HCT116 (cell line): ENCODE measurements at regions not wholly inside any gene's neighbourhood (a gene's known extent, or its start where the extent isn't known, plus 50 kb on each side); places are given as distances from the start of the nearest gene placed in this dataset.

Experiments used
- ATAC-seq: fragments of 200-7000 bp; cut with Tn5 transposase; 2 replicates; pipeline ENCODE4 v1.9.1; 2020; ENCODE audit warnings: mild to moderate bottlenecking, moderate library complexity
- BruUV-seq: library from RNA; stranded (reverse); fragments of 400-500 nt; replicated peaks from 2 replicates; lab custom pipeline; 2021; lab: Mats Ljungman, UMichigan
- CTCF ChIA-PET: fragments of 300-600 bp; sonication (Branson Sonifier 250); formaldehyde crosslinking; loops from one replicate; lab custom pipeline; 2021; ENCODE audit warnings: antibody characterized with exemption; lab: Charles Lee
- POLR2A ChIA-PET: fragments of 300-600, 350-600 bp; sonication (Branson Sonifier 250); formaldehyde crosslinking; loops from one replicate; lab custom pipeline; 2021; ENCODE audit warnings: antibody characterized with exemption; lab: Charles Lee
- RAD21 ChIA-PET, 2 experiments: fragments of 300-600 bp; sonication (Branson Sonifier 250); formaldehyde crosslinking; loops; one replicate each; lab custom pipeline; 2023; ENCODE audit warnings: low total read pairs in 2 of 2; ENCODE audit not compliant: uncharacterized antibody in 2 of 2, unreplicated experiment in 2 of 2, low non-redundant PET in 1 of 2; lab: Charles Lee
- DNase-seq: peaks from one replicate; pipeline ENCODE4 v3.0.0-alpha.2; 2010; ENCODE audit warnings: low read depth, low spot score
- H2AFZ ChIP-seq: fragments of 200-600 bp; shearing (Covaris generic), sonication (generic); 2 replicates; pipeline ENCODE4 v1.6.1; 2017; ENCODE audit warnings: low read depth, mixed run types, mixed read lengths, antibody characterized with exemption, low read length; ENCODE audit not compliant: poor library complexity, severe bottlenecking
- H3K27ac ChIP-seq: 2 replicates; pipeline ENCODE4 v1.5.1; 2012; ENCODE audit warnings: low read depth, low read length
- H3K27me3 ChIP-seq: fragments of 200-600 bp; sonication (generic); 2 replicates; pipeline ENCODE4 v1.6.1; 2016; ENCODE audit warnings: mixed run types, low read length, mixed read lengths; ENCODE audit not compliant: insufficient read depth
- H3K36me3 ChIP-seq, 2 experiments: fragments of 200-500 bp in 1 of 2; fragments of 200-600 bp in 1 of 2; sonication (Bioruptor generic) in 1 of 2; sonication (generic) in 1 of 2; 2 replicates each; pipeline versions ENCODE4 v1.5.1 to v1.6.1; 2014 to 2016; ENCODE audit warnings: low read length in 2 of 2, inconsistent platforms in 1 of 2, mixed read lengths in 1 of 2, mixed run types in 1 of 2; ENCODE audit not compliant: insufficient read depth in 2 of 2, control insufficient read depth in 1 of 2
- H3K4me1 ChIP-seq, 2 experiments: fragments of 200-600 bp in 1 of 2; sonication (generic) in 1 of 2; 2 replicates each; pipeline versions ENCODE4 v1.5.1 to v1.6.1; 2012 to 2017; ENCODE audit warnings: low read length in 2 of 2, inconsistent platforms in 1 of 2, mild to moderate bottlenecking in 1 of 2, mixed read lengths in 1 of 2, mixed run types in 1 of 2, moderate library complexity in 1 of 2; ENCODE audit not compliant: insufficient read depth in 2 of 2, control insufficient read depth in 1 of 2
- H3K4me2 ChIP-seq: fragments of 200-600 bp; sonication (generic); 2 replicates; pipeline ENCODE4 v1.6.1; 2017; ENCODE audit warnings: mixed run types, low read length, mixed read lengths
- H3K4me3 ChIP-seq, 2 experiments: fragments of 200-600 bp in 1 of 2; sonication (generic) in 1 of 2; replicated peaks in 1 of 2; 2 replicates each; pipeline ENCODE4 v1.5.1; 2011 to 2016; ENCODE audit warnings: low read length in 2 of 2, control low read depth in 1 of 2, low read depth in 1 of 2, mild to moderate bottlenecking in 1 of 2, mixed read lengths in 1 of 2, mixed run types in 1 of 2
- H3K79me2 ChIP-seq: fragments of 200-600 bp; sonication (generic); 2 replicates; pipeline ENCODE4 v1.6.1; 2017; ENCODE audit warnings: mild to moderate bottlenecking, mixed run types, low read length, moderate library complexity, mixed read lengths; ENCODE audit not compliant: insufficient read depth
- H3K9ac ChIP-seq: fragments of 200-600 bp; sonication (generic); 2 replicates; pipeline ENCODE4 v1.6.1; 2016; ENCODE audit warnings: low read length, mixed read lengths
- H3K9me2 ChIP-seq: fragments of 200-600 bp; sonication (generic), shearing (Covaris generic); 2 replicates; pipeline ENCODE4 v1.6.1; 2017; ENCODE audit warnings: mixed run types, mild to moderate bottlenecking, moderate library complexity; ENCODE audit not compliant: insufficient read depth
- H3K9me3 ChIP-seq, 2 experiments: fragments of 200-500 bp in 1 of 2; fragments of 200-600 bp in 1 of 2; sonication (Bioruptor generic) in 1 of 2; sonication (generic) in 1 of 2; 2 replicates each; pipeline ENCODE4 v1.6.1; 2014 to 2017; ENCODE audit warnings: low read length in 2 of 2, mixed read lengths in 2 of 2, inconsistent platforms in 1 of 2, low read depth in 1 of 2, mild to moderate bottlenecking in 1 of 2, mixed run types in 1 of 2, moderate library complexity in 1 of 2; ENCODE audit not compliant: control insufficient read depth in 1 of 2, insufficient read depth in 1 of 2
- H4K20me1 ChIP-seq: fragments of 200-600 bp; sonication (generic), shearing (Covaris generic); 2 replicates; pipeline ENCODE4 v1.6.1; 2017; ENCODE audit warnings: mixed run types, mild to moderate bottlenecking, moderate library complexity; ENCODE audit not compliant: insufficient read depth
- CBX3 ChIP-seq: IDR thresholded peaks from 2 replicates; pipeline ENCODE4 v1.6.1; 2012; ENCODE audit warnings: low read depth
- CEBPB ChIP-seq: IDR thresholded peaks from 2 replicates; pipeline ENCODE4 v1.6.1; 2012; ENCODE audit warnings: low read depth
- EGR1 ChIP-seq: IDR thresholded peaks from 2 replicates; pipeline ENCODE4 v1.6.1; 2012; ENCODE audit warnings: low read depth
- ELF1 ChIP-seq: IDR thresholded peaks from 2 replicates; pipeline ENCODE4 v1.6.1; 2012; ENCODE audit warnings: low read depth, borderline replicate concordance
- JUND ChIP-seq: IDR thresholded peaks from 2 replicates; pipeline ENCODE4 v1.6.1; 2012
- POLR2A ChIP-seq: IDR thresholded peaks from 2 replicates; pipeline ENCODE4 v1.7.0; 2011; ENCODE audit warnings: borderline replicate concordance; ENCODE audit not compliant: insufficient read depth, insufficient read length; ENCODE audit errors: extremely low read depth
- RAD21 ChIP-seq: IDR thresholded peaks from 2 replicates; pipeline ENCODE4 v1.6.1; 2012; ENCODE audit warnings: low read depth, mild to moderate bottlenecking
- SIN3A ChIP-seq: IDR thresholded peaks from 2 replicates; pipeline ENCODE4 v1.6.1; 2012; ENCODE audit warnings: low read depth
- YY1 ChIP-seq: IDR thresholded peaks from 2 replicates; pipeline ENCODE4 v1.6.1; 2011; ENCODE audit warnings: low read length, low read depth, moderate library complexity, mild to moderate bottlenecking; ENCODE audit not compliant: insufficient replicate concordance; ENCODE audit errors: extremely low read depth
- ZFX ChIP-seq: fragments of 450-650 bp; IDR thresholded peaks from 2 replicates; pipeline ENCODE4 v1.6.1; 2017
- ZNF274 ChIP-seq: fragments of 200-500 bp; sonication (Bioruptor generic); IDR thresholded peaks from 2 replicates; pipeline ENCODE4 v1.6.1; 2014; ENCODE audit warnings: mild to moderate bottlenecking, low read depth, low read length, inconsistent platforms
- intact Hi-C: fragments of 100-400 bp; cut with micrococcal nuclease; formaldehyde crosslinking; loops from 2 replicates; pipeline ENCODE4 v1.10.0; 2022
- TF ChIP-seq, protein P1 (sequence below): IDR thresholded peaks from 2 replicates; pipeline ENCODE4 v1.6.1; 2011; ENCODE audit warnings: mild to moderate bottlenecking, low read length, moderate library complexity; ENCODE audit not compliant: insufficient replicate concordance; ENCODE audit errors: extremely low read depth

DNA sequence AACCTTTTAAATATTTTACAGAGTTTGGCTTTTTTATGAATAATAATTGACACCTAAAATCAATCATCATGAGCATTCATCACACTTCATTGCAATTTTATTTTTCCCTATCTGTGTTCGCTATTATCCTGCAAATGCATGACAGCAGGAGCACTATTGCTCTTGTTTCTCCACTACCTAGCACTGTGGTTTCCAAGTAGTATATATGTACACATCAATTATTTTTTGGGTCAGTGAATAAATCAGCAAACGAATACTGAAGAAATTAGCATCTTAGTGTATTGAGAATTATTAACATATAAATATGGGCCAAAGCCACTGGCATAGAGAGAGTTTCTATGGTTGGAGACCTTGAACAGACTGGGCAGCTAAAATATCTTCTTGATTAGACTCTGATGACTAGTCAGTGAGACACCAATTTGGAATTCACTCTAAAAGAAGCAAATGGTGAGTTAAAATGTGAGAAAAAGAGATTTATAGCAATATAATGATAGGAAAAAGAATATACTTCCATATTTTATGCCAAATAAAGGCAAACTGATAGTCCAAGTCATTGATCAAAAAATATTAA, 731.1 kb upstream of the LUZP2 start:
- ATAC-seq (no peak), DNase-seq (no peak)
- no peaks in the 10 kb centered on the region for H3K79me2 ChIP-seq
- H3K9me2 ChIP-seq = no peaks in the 10 kb centered on the region
- no peaks in the 10 kb centered on the region for H3K27me3 ChIP-seq
- ChIA-PET CTCF (no interaction called here), POLR2A (no interaction called here), RAD21 (no interaction called here)
- peaks cover 13 to 18% of the 10 kb centered on the region in 2 experiments; a peak in 2 of 4 replicates for H3K9me3 ChIP-seq
- H2AFZ ChIP-seq = no peak overlapping the region
- BruUV-seq = no TSS peak
- no peak overlapping the region for H3K27ac ChIP-seq
- no peaks in the 10 kb centered on the region for H3K4me1 ChIP-seq
- no peaks in the 10 kb centered on the region for H4K20me1 ChIP-seq
- H3K4me2 ChIP-seq = no peak overlapping the region
- no peaks in the 10 kb centered on the region for H3K36me3 ChIP-seq
- no peak overlapping the region for H3K9ac ChIP-seq
- no peak overlapping the region for H3K4me3 ChIP-seq
- intact Hi-C loops = no loop called here
- TF ChIP-seq ZFX (no peak), RAD21 (no peak), CEBPB (no peak), SIN3A (no peak), ZNF274 (no peak)
- TF ChIP-seq, protein P1, sequence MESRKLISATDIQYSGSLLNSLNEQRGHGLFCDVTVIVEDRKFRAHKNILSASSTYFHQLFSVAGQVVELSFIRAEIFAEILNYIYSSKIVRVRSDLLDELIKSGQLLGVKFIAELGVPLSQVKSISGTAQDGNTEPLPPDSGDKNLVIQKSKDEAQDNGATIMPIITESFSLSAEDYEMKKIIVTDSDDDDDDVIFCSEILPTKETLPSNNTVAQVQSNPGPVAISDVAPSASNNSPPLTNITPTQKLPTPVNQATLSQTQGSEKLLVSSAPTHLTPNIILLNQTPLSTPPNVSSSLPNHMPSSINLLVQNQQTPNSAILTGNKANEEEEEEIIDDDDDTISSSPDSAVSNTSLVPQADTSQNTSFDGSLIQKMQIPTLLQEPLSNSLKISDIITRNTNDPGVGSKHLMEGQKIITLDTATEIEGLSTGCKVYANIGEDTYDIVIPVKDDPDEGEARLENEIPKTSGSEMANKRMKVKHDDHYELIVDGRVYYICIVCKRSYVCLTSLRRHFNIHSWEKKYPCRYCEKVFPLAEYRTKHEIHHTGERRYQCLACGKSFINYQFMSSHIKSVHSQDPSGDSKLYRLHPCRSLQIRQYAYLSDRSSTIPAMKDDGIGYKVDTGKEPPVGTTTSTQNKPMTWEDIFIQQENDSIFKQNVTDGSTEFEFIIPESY = no peak

DNA sequence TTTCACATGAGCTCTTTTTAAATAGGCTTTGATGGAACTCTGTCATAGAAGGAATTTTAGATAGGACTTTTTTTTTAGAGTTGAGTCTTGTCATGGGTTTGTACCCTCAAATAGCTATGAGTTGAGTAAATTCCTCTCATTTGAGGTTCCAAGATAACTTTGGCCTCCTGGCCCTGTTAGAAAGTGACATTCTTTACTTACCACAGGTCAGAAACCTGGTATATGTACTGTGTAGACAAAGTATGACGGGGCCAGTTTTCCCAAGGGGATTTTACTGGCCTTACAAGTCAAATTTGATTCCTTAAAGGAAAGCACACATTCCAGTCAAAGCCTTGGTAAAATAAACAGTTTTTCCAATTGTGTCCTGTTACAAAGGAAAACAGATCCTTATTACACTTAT, 729.3 kb upstream of the LUZP2 start:
- no peaks in the 10 kb centered on the region for H3K9me2 ChIP-seq
- no peak overlapping the region for H3K4me2 ChIP-seq
- H3K79me2 ChIP-seq = no peaks in the 10 kb centered on the region
- intact Hi-C loops = no loop called here
- RAD21 ChIA-PET = no interaction called here
- no peaks in the 10 kb centered on the region for H3K36me3 ChIP-seq
- H4K20me1 ChIP-seq = no peaks in the 10 kb centered on the region
- H3K27ac ChIP-seq = no peak overlapping the region
- no peak overlapping the region for H3K4me3 ChIP-seq
- CTCF ChIA-PET = no interaction called here
- no TSS peak for BruUV-seq
- POLR2A ChIA-PET = no interaction called here
- DNase-seq (no peak), ATAC-seq (no peak)
- no peaks in the 10 kb centered on the region for H3K27me3 ChIP-seq
- TF ChIP-seq RAD21 (no peak), JUND (no peak), CEBPB (no peak), CBX3 (no peak), POLR2A (no peak), ELF1 (no peak), EGR1 (no peak), YY1 (no peak)
- TF ChIP-seq, protein P1 = no peak
- H3K9me3 ChIP-seq = peaks cover 12 to 18% of the 10 kb centered on the region in 2 experiments; a peak in 2 of 4 replicates
- H3K4me1 ChIP-seq = no peaks in the 10 kb centered on the region
- H3K9ac ChIP-seq = no peak overlapping the region
- H2AFZ ChIP-seq = no peak overlapping the region
